ENCODE measurements at regions not wholly inside any gene's neighbourhood (a gene's known extent, or its start where the extent isn't known, plus 50 kb on each side); places are given as distances from the start of the nearest gene placed in this dataset.

- DNase-seq: no peak
These were observed 57.6 kb upstream of the GRAMD2B start for GRCh38 chr5:126365446-126366198.

DNA sequence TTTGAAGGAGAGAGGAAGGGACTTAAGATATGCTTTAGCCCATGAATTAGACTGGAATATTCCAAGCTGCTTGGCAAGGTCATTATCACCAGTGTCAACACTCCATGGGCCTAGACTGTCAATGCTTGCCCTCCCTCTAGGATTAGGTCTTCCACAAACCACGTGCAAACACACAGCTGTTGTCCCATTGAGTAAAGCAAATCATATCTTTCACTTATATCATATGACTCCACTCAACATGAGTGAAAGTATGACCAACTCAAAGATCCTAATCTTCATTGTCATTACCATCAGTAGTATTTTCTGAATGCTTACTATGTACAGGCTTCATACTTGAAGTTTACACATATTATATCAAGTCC, 57.0 kb upstream of the GRAMD2B start:
- no peak for DNase-seq

- DNase-seq: no peak
These were observed 54.9 kb upstream of the GRAMD2B start for GRCh38 chr5:126368239-126368812.

DNA sequence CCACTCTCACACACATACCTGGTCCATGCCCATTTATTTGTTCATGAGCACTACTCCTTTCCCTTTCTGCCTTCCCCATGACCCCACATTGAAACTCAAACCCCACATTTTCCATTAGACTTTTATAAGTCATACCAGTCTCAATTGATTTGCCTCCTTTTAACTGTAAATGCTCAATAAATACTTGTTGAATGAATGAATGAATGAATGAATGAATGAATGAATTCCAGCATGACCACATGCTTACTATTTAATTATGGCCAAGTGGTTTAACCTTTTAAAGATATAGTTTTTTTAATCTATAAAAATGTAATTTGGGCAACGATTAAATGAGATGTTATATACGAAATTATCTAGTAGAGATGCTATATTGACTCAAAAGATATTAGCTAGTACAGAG, 54.1 kb upstream of the GRAMD2B start:
- no peak for DNase-seq

- DNase-seq: no peak
These were observed 53.0 kb upstream of the GRAMD2B start for GRCh38 chr5:126369995-126370731.

GRCh38 chr5:126370796-126371718, 52.2 kb upstream of the GRAMD2B start:
- DNase-seq: no peak

DNA sequence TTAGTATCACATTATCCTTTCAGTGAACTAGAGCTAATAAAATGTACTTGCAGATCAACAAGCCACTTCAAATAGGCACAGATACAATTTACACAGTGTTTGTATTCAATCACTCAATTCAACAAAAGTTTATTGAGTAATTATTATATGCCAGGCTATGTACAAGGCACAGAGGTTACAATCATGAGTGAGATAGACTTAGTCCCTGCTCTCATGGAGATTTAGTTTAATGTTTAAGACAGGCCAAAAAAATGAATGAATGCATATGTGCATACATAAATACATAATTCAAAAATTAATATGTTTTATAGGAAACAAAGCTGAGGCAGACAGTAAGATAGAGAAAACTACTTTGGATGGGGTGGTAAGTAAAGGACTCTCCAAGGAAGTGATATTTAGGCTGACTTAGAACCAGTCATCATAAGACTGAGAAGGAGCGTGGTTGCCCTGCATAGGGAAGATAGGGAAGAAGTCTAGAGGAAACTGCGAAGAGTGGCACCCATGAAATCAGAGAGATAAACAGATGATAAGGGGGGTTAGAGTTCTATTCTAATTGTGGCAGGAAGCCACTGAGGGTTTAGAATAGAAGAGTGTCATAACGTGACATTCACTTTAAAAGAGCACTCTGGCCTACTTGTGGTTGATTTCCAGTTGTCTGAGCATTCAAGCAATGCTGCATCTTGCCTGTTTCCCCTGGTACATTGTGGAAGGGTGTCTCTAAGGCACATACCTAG, 49.7 kb upstream of the GRAMD2B start:
- DNase-seq: no peak
